GM12891 (cell line): ENCODE measurements at regions not wholly inside any gene's neighbourhood (a gene's known extent, or its start where the extent isn't known, plus 50 kb on each side); places are given as distances from the start of the nearest gene placed in this dataset.

Source experiments
- POLR2A ChIP-seq: IDR thresholded peaks from 2 replicates; pipeline ENCODE4 v1.6.1; 2011; ENCODE audit warnings: low read depth, low read length, control low read depth
- POLR2AphosphoS5 ChIP-seq: IDR thresholded peaks from 2 replicates; pipeline ENCODE4 v1.6.1; 2011; ENCODE audit warnings: low read depth, low read length, control low read depth
- POU2F2 ChIP-seq: IDR thresholded peaks from 2 replicates; pipeline ENCODE4 v1.6.1; 2011; ENCODE audit warnings: low read depth, mild to moderate bottlenecking, control low read depth, low read length, moderate library complexity
- TAF1 ChIP-seq: IDR thresholded peaks from 2 replicates; pipeline ENCODE4 v1.6.1; 2011; ENCODE audit warnings: low read depth, low read length, control low read depth

GRCh38 chr1:116203181-116203723 is 92.1 kb downstream of the MAB21L3 start:
- TF ChIP-seq POLR2A (no peak), POLR2AphosphoS5 (no peak), TAF1 (no peak), POU2F2 (no peak)
